ENCODE measurements at regions not wholly inside any gene's neighbourhood (a gene's known extent, or its start where the extent isn't known, plus 50 kb on each side); places are given as distances from the start of the nearest gene placed in this dataset.

GRCh38 chr5:85148701-85149100 is 764.0 kb upstream of the EDIL3 start:
- no peak for DNase-seq (ENCODE audit: low spot score in 2 of 2)
- TF ChIP-seq CTCF (IDR thresholded peaks at IDR 0.05), result no peak
- TF ChIP-seq POLR2AphosphoS5 (IDR thresholded peaks at IDR 0.05), result no peak
- no peak for TF ChIP-seq POLR2A (IDR thresholded peaks at IDR 0.05)
- no peaks in the 10 kb centered on the region for H3K27me3 ChIP-seq
- no peak overlapping the region for H3K4me3 ChIP-seq
- H3K36me3 ChIP-seq, result no peaks in the 10 kb centered on the region
- no peaks in the 10 kb centered on the region for H3K4me1 ChIP-seq
- no peak overlapping the region for H3K27ac ChIP-seq
- intact Hi-C loops (cut with DNase I; ENCODE audit: low total_unique reads), result no loop called here
- H3K9me3 ChIP-seq, result no peaks in the 10 kb centered on the region

- Histone ChIP-seq H3K4me3 (no peak overlapping the region), H3K36me3 (no peaks in the 10 kb centered on the region), H3K27ac (no peak overlapping the region), H3K4me1 (no peaks in the 10 kb centered on the region), H3K27me3 (no peaks in the 10 kb centered on the region), H3K9me3 (no peaks in the 10 kb centered on the region)
- TF ChIP-seq POLR2AphosphoS5 (IDR thresholded peaks at IDR 0.05) (no peak), CTCF (IDR thresholded peaks at IDR 0.05) (no peak), POLR2A (IDR thresholded peaks at IDR 0.05) (no peak)
- intact Hi-C loops (cut with DNase I; ENCODE audit: low total_unique reads), result no loop called here
- no peak for DNase-seq (ENCODE audit: low spot score in 2 of 2)
Observed at GRCh38 chr5:85159395-85159794, 774.7 kb upstream of the EDIL3 start.

GRCh38 chr5:85168474-85168873 is 783.8 kb upstream of the EDIL3 start:
- TF ChIP-seq CTCF (IDR thresholded peaks at IDR 0.05), result no peak
- no peak for TF ChIP-seq POLR2AphosphoS5 (IDR thresholded peaks at IDR 0.05)
- no peak for TF ChIP-seq POLR2A (IDR thresholded peaks at IDR 0.05)
- Histone ChIP-seq H3K27ac (no peak overlapping the region), H3K4me1 (no peaks in the 10 kb centered on the region), H3K4me3 (no peak overlapping the region), H3K36me3 (no peaks in the 10 kb centered on the region), H3K27me3 (no peaks in the 10 kb centered on the region), H3K9me3 (no peaks in the 10 kb centered on the region)
- no peak for DNase-seq (ENCODE audit: low spot score in 2 of 2)
- intact Hi-C loops (cut with DNase I; ENCODE audit: low total_unique reads), result no loop called here

- H3K27ac ChIP-seq, result no peak overlapping the region
- intact Hi-C loops (cut with DNase I; ENCODE audit: low total_unique reads), result no loop called here
- no peaks in the 10 kb centered on the region for H3K27me3 ChIP-seq
- H3K36me3 ChIP-seq, result no peaks in the 10 kb centered on the region
- no peaks in the 10 kb centered on the region for H3K9me3 ChIP-seq
- TF ChIP-seq POLR2A (IDR thresholded peaks at IDR 0.05) (no peak), CTCF (IDR thresholded peaks at IDR 0.05) (no peak), POLR2AphosphoS5 (IDR thresholded peaks at IDR 0.05) (no peak)
- no peak for DNase-seq (ENCODE audit: low spot score in 2 of 2)
- no peak overlapping the region for H3K4me3 ChIP-seq
- no peaks in the 10 kb centered on the region for H3K4me1 ChIP-seq
Observed at GRCh38 chr5:85170183-85170582, 785.5 kb upstream of the EDIL3 start.

- DNase-seq (ENCODE audit: low spot score in 2 of 2), result no peak
- Histone ChIP-seq H3K4me3 (no peak overlapping the region), H3K36me3 (no peaks in the 10 kb centered on the region), H3K27me3 (no peaks in the 10 kb centered on the region), H3K9me3 (no peaks in the 10 kb centered on the region), H3K4me1 (no peaks in the 10 kb centered on the region), H3K27ac (no peak overlapping the region)
- no peak for TF ChIP-seq POLR2A (IDR thresholded peaks at IDR 0.05)
- no peak for TF ChIP-seq POLR2AphosphoS5 (IDR thresholded peaks at IDR 0.05)
- no peak for TF ChIP-seq CTCF (IDR thresholded peaks at IDR 0.05)
- intact Hi-C loops (cut with DNase I; ENCODE audit: low total_unique reads), result no loop called here
Observed at GRCh38 chr5:85173469-85173868, 788.8 kb upstream of the EDIL3 start.
